ENCODE measurements at regions not wholly inside any gene's neighbourhood (a gene's known extent, or its start where the extent isn't known, plus 50 kb on each side); places are given as distances from the start of the nearest gene placed in this dataset.

GRCh38 chr17:34851961-34852540 lies 109.2 kb downstream of the CCT6B start:
- TF ChIP-seq, protein P1, sequence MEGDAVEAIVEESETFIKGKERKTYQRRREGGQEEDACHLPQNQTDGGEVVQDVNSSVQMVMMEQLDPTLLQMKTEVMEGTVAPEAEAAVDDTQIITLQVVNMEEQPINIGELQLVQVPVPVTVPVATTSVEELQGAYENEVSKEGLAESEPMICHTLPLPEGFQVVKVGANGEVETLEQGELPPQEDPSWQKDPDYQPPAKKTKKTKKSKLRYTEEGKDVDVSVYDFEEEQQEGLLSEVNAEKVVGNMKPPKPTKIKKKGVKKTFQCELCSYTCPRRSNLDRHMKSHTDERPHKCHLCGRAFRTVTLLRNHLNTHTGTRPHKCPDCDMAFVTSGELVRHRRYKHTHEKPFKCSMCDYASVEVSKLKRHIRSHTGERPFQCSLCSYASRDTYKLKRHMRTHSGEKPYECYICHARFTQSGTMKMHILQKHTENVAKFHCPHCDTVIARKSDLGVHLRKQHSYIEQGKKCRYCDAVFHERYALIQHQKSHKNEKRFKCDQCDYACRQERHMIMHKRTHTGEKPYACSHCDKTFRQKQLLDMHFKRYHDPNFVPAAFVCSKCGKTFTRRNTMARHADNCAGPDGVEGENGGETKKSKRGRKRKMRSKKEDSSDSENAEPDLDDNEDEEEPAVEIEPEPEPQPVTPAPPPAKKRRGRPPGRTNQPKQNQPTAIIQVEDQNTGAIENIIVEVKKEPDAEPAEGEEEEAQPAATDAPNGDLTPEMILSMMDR (conservative IDR thresholded peaks at IDR 0.05 in 1 of 2, IDR thresholded peaks at IDR 0.05 in 1 of 2; ENCODE audit: low read depth in 1 of 2, low read length in 2 of 2), result no peak
- TF ChIP-seq EZH2 (IDR thresholded peaks at IDR 0.05; ENCODE audit: low read length, missing control alignments), result no peak

Data from fibroblast of lung (primary cell).